Esophagus muscularis mucosa (tissue), 4 donors: ENCODE measurements at regions not wholly inside any gene's neighbourhood (a gene's known extent, or its start where the extent isn't known, plus 50 kb on each side); places are given as distances from the start of the nearest gene placed in this dataset.
A peak's percentile ranks its signal among the peaks of the same experiment; 100 is the strongest.

Experiments used
- DNase-seq: peaks from one replicate; pipeline ENCODE4 v3.0.0-alpha.2; 2017; ENCODE audit errors: extremely low spot score
- H3K27ac ChIP-seq, 4 donors: fragments of 200-600 bp; sonication (generic); replicated peaks in 1 of 4; 1 replicate in 3 of 4; 2 replicates in 1 of 4; pipeline ENCODE4 v1.5.1; 2016 to 2019; ENCODE audit warnings: mild to moderate bottlenecking in 1 of 4
- H3K27me3 ChIP-seq, 4 donors: fragments of 200-600 bp; sonication (generic); one replicate each; pipeline versions ENCODE4 v1.5.1 to v1.6.0; 2016 to 2019
- H3K36me3 ChIP-seq, 4 donors: fragments of 200-600 bp; sonication (generic); one replicate each; pipeline ENCODE4 v1.5.1; 2016 to 2019
- H3K4me1 ChIP-seq, 4 donors: fragments of 200-600 bp; sonication (generic); one replicate each; pipeline ENCODE4 v1.5.1; 2016 to 2019
- H3K4me3 ChIP-seq, 4 donors: fragments of 200-600 bp; sonication (generic); 1 replicate in 2 of 4; 2 replicates in 2 of 4; pipeline ENCODE4 v1.5.1; 2016 to 2019; ENCODE audit warnings: mild to moderate bottlenecking in 4 of 4, moderate library complexity in 1 of 4
- H3K9me3 ChIP-seq, 4 donors: fragments of 200-600 bp; sonication (generic); 1 replicate in 3 of 4; 2 replicates in 1 of 4; pipeline ENCODE4 v1.5.1; 2016 to 2019
- EP300 ChIP-seq: sonication (generic); formaldehyde crosslinking; IDR thresholded peaks from one replicate; pipeline ENCODE4 v1.6.1; 2017; ENCODE audit warnings: antibody characterized with exemption
- POLR2A ChIP-seq: fragments of 450-650 bp; IDR thresholded peaks from one replicate; pipeline ENCODE4 v1.6.1; 2017; ENCODE audit warnings: antibody characterized with exemption, moderate library complexity, mild to moderate bottlenecking, low read depth
- POLR2AphosphoS5 ChIP-seq, 2 donors: sonication (generic); formaldehyde crosslinking; IDR thresholded peaks; one replicate each; pipeline ENCODE4 v1.6.1; 2017; ENCODE audit warnings: antibody characterized with exemption in 2 of 2
- WGBS: methylation state at CpG from one replicate; pipeline ENCODE4 v1.1.5; 2018; 5-methylcytosine and 5-hydroxymethylcytosine counted together
- intact Hi-C: fragments of 100-400 bp; cut with DNase I; formaldehyde crosslinking; loops from one replicate; pipeline ENCODE4 v1.15.1; 2023
- TF ChIP-seq, protein P1 (sequence below), 3 experiments: fragments of 200-600 bp in 2 of 3; fragments of 450-650 bp in 1 of 3; sonication (generic) in 2 of 3; IDR thresholded peaks; one replicate each; pipeline ENCODE4 v1.5.1; 2017 to 2019; ENCODE audit warnings: antibody characterized with exemption in 3 of 3, mild to moderate bottlenecking in 2 of 3, moderate library complexity in 1 of 3

DNA sequence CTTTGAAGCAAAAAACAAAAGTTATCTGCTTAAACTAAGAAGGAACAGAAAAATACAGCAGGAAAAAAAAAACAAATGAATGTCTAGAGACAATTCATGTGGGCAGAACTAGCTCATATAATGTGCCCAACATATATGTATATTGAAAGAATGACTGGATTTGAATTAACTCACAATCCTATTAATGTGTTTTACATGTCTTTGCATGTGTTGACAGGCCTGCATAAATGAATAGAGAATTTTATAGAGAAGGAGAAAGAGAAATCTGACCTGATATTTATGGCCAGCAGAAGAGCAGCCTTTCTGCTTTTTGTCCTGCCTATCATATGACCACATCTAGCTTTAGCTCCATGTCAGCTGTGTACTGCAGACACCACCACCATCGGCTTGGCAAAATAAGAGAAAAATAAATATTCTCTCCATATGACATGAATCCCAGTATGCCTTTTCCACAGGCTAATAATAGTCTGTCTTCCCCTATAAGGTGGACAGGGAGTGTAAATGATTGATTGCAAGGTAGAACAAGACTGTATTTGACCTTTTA lies 171.5 kb upstream of the PALMD start:
- Histone ChIP-seq H3K27ac (no peak overlapping the region), H3K9me3 (no peaks in the 10 kb centered on the region), H3K4me1 (peaks cover 0 to 11% (median 10%) of the 10 kb centered on the region in 4 donors), H3K4me3 (no peak overlapping the region), H3K36me3 (no peaks in the 10 kb centered on the region), H3K27me3 (no peaks in the 10 kb centered on the region)
- DNase-seq: no peak
- intact Hi-C loops: no loop called here
- TF ChIP-seq POLR2AphosphoS5 (IDR thresholded peaks at IDR 0.05): no peak
- TF ChIP-seq POLR2A: no peak
- no peak for TF ChIP-seq EP300
- TF ChIP-seq, protein P1, sequence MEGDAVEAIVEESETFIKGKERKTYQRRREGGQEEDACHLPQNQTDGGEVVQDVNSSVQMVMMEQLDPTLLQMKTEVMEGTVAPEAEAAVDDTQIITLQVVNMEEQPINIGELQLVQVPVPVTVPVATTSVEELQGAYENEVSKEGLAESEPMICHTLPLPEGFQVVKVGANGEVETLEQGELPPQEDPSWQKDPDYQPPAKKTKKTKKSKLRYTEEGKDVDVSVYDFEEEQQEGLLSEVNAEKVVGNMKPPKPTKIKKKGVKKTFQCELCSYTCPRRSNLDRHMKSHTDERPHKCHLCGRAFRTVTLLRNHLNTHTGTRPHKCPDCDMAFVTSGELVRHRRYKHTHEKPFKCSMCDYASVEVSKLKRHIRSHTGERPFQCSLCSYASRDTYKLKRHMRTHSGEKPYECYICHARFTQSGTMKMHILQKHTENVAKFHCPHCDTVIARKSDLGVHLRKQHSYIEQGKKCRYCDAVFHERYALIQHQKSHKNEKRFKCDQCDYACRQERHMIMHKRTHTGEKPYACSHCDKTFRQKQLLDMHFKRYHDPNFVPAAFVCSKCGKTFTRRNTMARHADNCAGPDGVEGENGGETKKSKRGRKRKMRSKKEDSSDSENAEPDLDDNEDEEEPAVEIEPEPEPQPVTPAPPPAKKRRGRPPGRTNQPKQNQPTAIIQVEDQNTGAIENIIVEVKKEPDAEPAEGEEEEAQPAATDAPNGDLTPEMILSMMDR (IDR thresholded peaks at IDR 0.05): no peak
- WGBS: 27% methylated on average over 1 of the region's 1 CpG

DNA sequence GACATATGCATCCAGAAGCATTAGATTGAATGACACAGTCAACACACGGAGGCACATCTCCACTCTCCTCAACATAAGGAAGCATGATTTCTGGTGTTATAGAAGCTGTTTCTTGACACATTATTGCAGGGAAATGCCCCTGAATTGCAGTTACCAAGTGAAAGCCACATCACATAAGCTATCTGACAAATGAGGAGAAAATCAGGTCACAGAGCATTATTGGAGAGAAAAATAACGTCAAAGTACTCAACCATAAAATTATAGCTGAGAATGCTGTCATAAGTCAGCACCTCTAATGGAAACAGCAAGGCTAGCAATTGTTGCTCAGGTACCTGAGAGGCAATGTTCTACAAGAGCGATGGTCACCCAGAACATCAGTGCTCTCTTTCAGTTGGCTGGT lies 169.9 kb upstream of the PALMD start:
- intact Hi-C loops: no loop called here
- Histone ChIP-seq H3K9me3 (no peaks in the 10 kb centered on the region), H3K4me1 (peaks cover 0 to 11% (median 10%) of the 10 kb centered on the region in 4 donors), H3K27me3 (no peaks in the 10 kb centered on the region), H3K4me3 (no peak overlapping the region), H3K36me3 (no peaks in the 10 kb centered on the region), H3K27ac (no peak overlapping the region)
- 84% methylated on average over 3 of the region's 3 CpGs for WGBS
- TF ChIP-seq, protein P1 (IDR thresholded peaks at IDR 0.05): no peak
- TF ChIP-seq POLR2A (no peak), EP300 (no peak), POLR2AphosphoS5 (IDR thresholded peaks at IDR 0.05) (no peak)
- DNase-seq: no peak

DNA sequence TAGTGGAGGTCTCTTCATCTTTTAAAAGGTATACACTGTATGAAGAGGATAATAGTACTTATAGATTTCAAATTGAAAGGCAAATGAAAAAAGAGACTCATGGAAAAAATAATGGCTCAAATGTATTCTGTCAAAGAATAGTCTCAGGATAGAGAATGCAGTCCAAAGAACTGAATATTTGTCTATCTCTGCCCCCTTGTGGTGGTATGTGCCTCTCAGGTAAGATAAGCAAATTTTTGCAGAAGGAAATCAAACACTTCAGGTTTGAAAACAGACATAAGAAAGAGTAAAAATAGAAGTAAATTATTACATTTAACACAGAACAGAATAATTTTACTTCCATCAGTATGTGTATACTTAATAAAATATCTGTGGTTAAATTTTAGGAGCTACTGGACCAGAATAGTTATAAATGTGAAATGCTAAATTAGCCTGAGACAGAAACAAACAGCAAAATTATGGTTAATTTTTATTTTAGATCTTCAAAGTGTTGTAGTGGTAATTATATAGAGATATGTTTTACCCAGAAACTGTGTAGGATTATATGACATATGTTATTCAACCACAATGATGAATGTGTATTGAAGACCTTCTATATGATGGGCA lies 164.4 kb upstream of the PALMD start:
- Histone ChIP-seq H3K27me3 (no peaks in the 10 kb centered on the region), H3K4me1 (no peaks in the 10 kb centered on the region), H3K4me3 (no peak overlapping the region), H3K36me3 (no peaks in the 10 kb centered on the region), H3K27ac (no peak overlapping the region), H3K9me3 (no peaks in the 10 kb centered on the region)
- intact Hi-C loops: loop anchor here (2.0 to 5.0 kb wide), 3 partner anchors 206 to 301 kb away; no protein-coding TSS in a partner anchor
- TF ChIP-seq, protein P1 (IDR thresholded peaks at IDR 0.05): peak; percentile 69 to 76 (median 69)
- TF ChIP-seq POLR2A: no peak
- DNase-seq: no peak

DNA sequence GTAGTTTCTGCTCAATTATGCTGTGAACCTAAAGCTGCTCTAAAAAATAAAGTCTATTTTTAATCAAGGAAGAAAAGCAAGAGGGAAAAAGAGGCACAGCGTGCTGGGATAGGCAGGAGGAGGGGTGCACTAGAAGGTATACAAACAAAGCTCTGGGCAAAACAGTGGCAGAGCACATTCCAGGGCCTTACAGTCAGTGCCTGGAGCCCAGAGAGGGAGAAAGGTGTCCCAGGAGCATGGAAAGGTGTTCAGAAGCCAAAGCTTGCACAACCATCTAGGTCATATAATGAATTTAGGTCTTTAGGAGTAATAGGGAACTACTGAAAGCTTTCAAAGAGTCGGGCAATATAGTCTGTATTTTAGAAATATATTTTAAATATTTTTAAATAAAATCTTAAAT lies 163.6 kb upstream of the PALMD start:
- no peaks in the 10 kb centered on the region for H3K9me3 ChIP-seq

More for the DNA sequence above, 163.6 kb upstream of the PALMD start:
- no peak for DNase-seq
- TF ChIP-seq EP300 (no peak), POLR2AphosphoS5 (IDR thresholded peaks at IDR 0.05) (no peak), POLR2A (no peak)
- TF ChIP-seq, protein P1 (IDR thresholded peaks at IDR 0.05): no peak
- Histone ChIP-seq H3K4me3 (no peak overlapping the region), H3K27ac (no peak overlapping the region), H3K36me3 (no peaks in the 10 kb centered on the region), H3K4me1 (no peaks in the 10 kb centered on the region), H3K27me3 (no peaks in the 10 kb centered on the region)
- intact Hi-C loops: loop anchor here (5.0 kb wide), 2 partner anchors 205 to 225 kb away; no protein-coding TSS in a partner anchor
- 83% methylated on average over 2 of the region's 2 CpGs for WGBS
